Ovary (tissue), 3 donors: ENCODE measurements at regions not wholly inside any gene's neighbourhood (a gene's known extent, or its start where the extent isn't known, plus 50 kb on each side); places are given as distances from the start of the nearest gene placed in this dataset.
"Not testable (repeated sequence)": the region's sequence is repeated elsewhere in the genome, so short reads cannot be mapped to it uniquely, and the experiment has no call there.

Experiments
- CTCF ChIP-seq, 3 donors: fragments of 450-650 bp in 2 of 3; fragments of 200-600 bp in 1 of 3; IDR thresholded peaks; one replicate each; pipeline versions ENCODE4 v1.5.1 to v1.8.0; 2016 to 2022; ENCODE audit warnings: antibody characterized with exemption in 3 of 3, mild to moderate bottlenecking in 1 of 3
- POLR2A ChIP-seq: fragments of 450-650 bp; IDR thresholded peaks from one replicate; pipeline ENCODE4 v1.6.1; 2017; ENCODE audit warnings: antibody characterized with exemption, mild to moderate bottlenecking, moderate library complexity
- donor health status: DM: no; HTN: no; CAD: no.

- not testable (repeated sequence) for TF ChIP-seq POLR2A; CTCF (IDR thresholded peaks at IDR 0.05)
Observed at GRCh38 chr21:8594937-8595336, 1926.4 kb upstream of the TPTE start.
